A549 (cell line): ENCODE measurements at regions not wholly inside any gene's neighbourhood (a gene's known extent, or its start where the extent isn't known, plus 50 kb on each side); places are given as distances from the start of the nearest gene placed in this dataset.

Experiments
- ATAC-seq, 2 experiments: fragments of 200-7000 bp in 1 of 2; fragments of >200 bp in 1 of 2; cut with Nextera tagmentation in 1 of 2; cut with Tn5 transposase in 1 of 2; 3 replicates each; pipeline versions ENCODE4 v1.8.0 to v1.9.1; 2018 to 2020; ENCODE audit warnings: mild to moderate bottlenecking in 1 of 2, moderate library complexity in 1 of 2
- CTCF ChIA-PET: fragments of 300-600 bp; sonication (Branson Sonifier 250); formaldehyde crosslinking; extraction: SDS; loops from one replicate; lab custom pipeline; 2021; ENCODE audit warnings: antibody characterized with exemption, inconsistent platforms; lab: Yijun Ruan, JAX
- POLR2A ChIA-PET: fragments of 350-600 bp; formaldehyde crosslinking; extraction: SDS; loops from one replicate; lab custom pipeline; 2021; ENCODE audit warnings: antibody characterized with exemption, inconsistent platforms; lab: Yijun Ruan, JAX
- DNase-seq, 2 experiments: peaks; one replicate each; pipeline versions ENCODE4 v3.0.0 to v3.0.0-alpha.2; 2011 to 2016; ENCODE audit warnings: low read depth in 1 of 2, low spot score in 1 of 2
- FAIRE-seq: peaks from 2 replicates; lab custom pipeline; 2011; peaks lifted over from hg19 to GRCh38; lab: Jason Lieb, UNC
- H3K27ac ChIP-seq, 2 experiments: fragments of >200 bp; sonication (Bioruptor Twin); formaldehyde crosslinking; 3 replicates each; pipeline ENCODE4 v1.5.1; 2016 to 2017
- H3K4me1 ChIP-seq: fragments of >200 bp; sonication (Bioruptor Twin); formaldehyde crosslinking; 3 replicates; pipeline ENCODE4 v1.6.1; 2016
- H3K4me2 ChIP-seq: fragments of >200 bp; sonication (Bioruptor Twin); formaldehyde crosslinking; 3 replicates; pipeline ENCODE4 v1.6.1; 2016
- H3K4me3 ChIP-seq: fragments of >200 bp; sonication (Bioruptor Twin); formaldehyde crosslinking; 3 replicates; pipeline ENCODE4 v1.5.1; 2016
- H3K9me3 ChIP-seq: fragments of >200 bp; sonication (Bioruptor Twin); formaldehyde crosslinking; 3 replicates; pipeline ENCODE4 v1.6.1; 2016
- BCL3 ChIP-seq: fragments of >200 bp; sonication (Bioruptor Twin); formaldehyde crosslinking; IDR thresholded peaks from 3 replicates; pipeline ENCODE4 v1.6.1; 2016
- BHLHE40 ChIP-seq: IDR thresholded peaks from 2 replicates; pipeline ENCODE4 v1.6.1; 2012; ENCODE audit warnings: low read depth, low read length, inconsistent platforms
- CBX2 ChIP-seq: fragments of 200-600 bp; sonication (generic); IDR thresholded peaks from 2 replicates; pipeline ENCODE4 v1.6.1; 2016; ENCODE audit warnings: low read depth, mild to moderate bottlenecking, borderline replicate concordance
- CBX8 ChIP-seq: fragments of 200-600 bp; sonication (generic); IDR thresholded peaks from 2 replicates; pipeline ENCODE4 v1.6.1; 2016
- CEBPB ChIP-seq, 2 experiments: fragments of >200 bp in 1 of 2; sonication (Bioruptor Twin) in 1 of 2; formaldehyde crosslinking in 1 of 2; IDR thresholded peaks; 2 replicates each; pipeline ENCODE4 v1.6.1; 2012 to 2016
- CHD4 ChIP-seq: fragments of 200-600 bp; sonication (generic); IDR thresholded peaks from 2 replicates; pipeline ENCODE4 v1.6.1; 2016; ENCODE audit warnings: antibody characterized with exemption, mild to moderate bottlenecking, borderline replicate concordance
- CTCF ChIP-seq: fragments of >200 bp; sonication (Bioruptor Twin); formaldehyde crosslinking; IDR thresholded peaks from 3 replicates; pipeline ENCODE4 v1.5.1; 2016
- ESRRA ChIP-seq: fragments of 150-350 bp; IDR thresholded peaks from 2 replicates; pipeline ENCODE4 v1.6.1; 2014; ENCODE audit warnings: mild to moderate bottlenecking, low read length, borderline replicate concordance
- FOSL2 ChIP-seq, 2 experiments: fragments of 450-650 bp in 1 of 2; fragments of >200 bp in 1 of 2; sonication (Bioruptor Twin) in 1 of 2; formaldehyde crosslinking; IDR thresholded peaks; 2 replicates each; pipeline versions ENCODE4 v1.5.0 to v1.6.1; 2016 to 2020; ENCODE audit warnings: mild to moderate bottlenecking in 1 of 2, moderate library complexity in 1 of 2
- HMGXB4 ChIP-seq: fragments of 250-450 bp; sonication (Bioruptor Pico); IDR thresholded peaks from 2 replicates; pipeline ENCODE4 v1.5.0; 2021; ENCODE audit warnings: mild to moderate bottlenecking, moderate library complexity, borderline replicate concordance
- HOXA7 ChIP-seq: fragments of 250-450 bp; sonication (Bioruptor Pico); IDR thresholded peaks from 2 replicates; pipeline ENCODE4 v1.5.0; 2020; ENCODE audit warnings: mild to moderate bottlenecking, moderate library complexity
- JUN ChIP-seq, 2 experiments: fragments of >200 bp; sonication (Bioruptor Twin); formaldehyde crosslinking; IDR thresholded peaks; 2 replicates in 1 of 2; 3 replicates in 1 of 2; pipeline ENCODE4 v1.6.1; 2016 to 2017
- JUNB ChIP-seq: fragments of >200 bp; sonication (Bioruptor Twin); formaldehyde crosslinking; IDR thresholded peaks from 2 replicates; pipeline ENCODE4 v1.6.1; 2016
- KDM1A ChIP-seq: fragments of 200-600 bp; sonication (generic); IDR thresholded peaks from 2 replicates; pipeline ENCODE4 v1.6.1; 2016; ENCODE audit warnings: low read depth, mild to moderate bottlenecking
- KDM5A ChIP-seq: fragments of 200-600 bp; sonication (generic); IDR thresholded peaks from 2 replicates; pipeline ENCODE4 v1.6.1; 2016; ENCODE audit warnings: antibody characterized with exemption, mild to moderate bottlenecking
- MAFK ChIP-seq: fragments of 450-650 bp; IDR thresholded peaks from 2 replicates; pipeline ENCODE4 v1.6.1; 2014; ENCODE audit not compliant: partially characterized antibody
- MAZ ChIP-seq: fragments of 150-350 bp; IDR thresholded peaks from 2 replicates; pipeline ENCODE4 v1.6.1; 2014; ENCODE audit warnings: antibody characterized with exemption, low read depth, low read length, borderline replicate concordance
- NR3C1 ChIP-seq: fragments of >200 bp; sonication (Bioruptor Twin); formaldehyde crosslinking; IDR thresholded peaks from 3 replicates; pipeline ENCODE4 v1.6.1; 2017
- POLR2AphosphoS2 ChIP-seq: conservative IDR thresholded peaks from 2 replicates; pipeline ENCODE4 v1.6.1; 2012; ENCODE audit warnings: low read length, improper control_type of control experiment, inconsistent platforms
- RAD21 ChIP-seq, 2 experiments: fragments of >200 bp in 1 of 2; sonication (Bioruptor Twin) in 1 of 2; formaldehyde crosslinking in 1 of 2; IDR thresholded peaks in 1 of 2; conservative IDR thresholded peaks in 1 of 2; 2 replicates in 1 of 2; 3 replicates in 1 of 2; pipeline ENCODE4 v1.6.1; 2012 to 2018; ENCODE audit warnings: inconsistent platforms in 1 of 2
- RFX5 ChIP-seq: fragments of 450-650 bp; IDR thresholded peaks from 2 replicates; pipeline ENCODE4 v1.7.1; 2014; ENCODE audit warnings: antibody characterized with exemption, mild to moderate bottlenecking, moderate library complexity
- RNF2 ChIP-seq: fragments of 200-600 bp; sonication (generic); IDR thresholded peaks from 2 replicates; pipeline ENCODE4 v1.6.1; 2016; ENCODE audit warnings: low read depth, mild to moderate bottlenecking, antibody characterized with exemption, moderate library complexity, borderline replicate concordance
- SMC3 ChIP-seq: fragments of >200 bp; sonication (Bioruptor Twin); formaldehyde crosslinking; IDR thresholded peaks from 3 replicates; pipeline ENCODE4 v1.6.1; 2018; ENCODE audit warnings: inconsistent platforms
- SREBF2 ChIP-seq: fragments of 450-650 bp; IDR thresholded peaks from 2 replicates; pipeline ENCODE4 v1.6.1; 2014; ENCODE audit warnings: mild to moderate bottlenecking, moderate library complexity
- TFCP2L1 ChIP-seq: fragments of 250-450 bp; sonication (Bioruptor Pico); IDR thresholded peaks from 2 replicates; pipeline ENCODE4 v1.5.0; 2021; ENCODE audit warnings: mild to moderate bottlenecking
- TP53 ChIP-seq: fragments of 250-450 bp; sonication (Bioruptor Pico); IDR thresholded peaks from 2 replicates; pipeline ENCODE4 v1.5.0; 2021; ENCODE audit warnings: mild to moderate bottlenecking, moderate library complexity
- ZC3H11A ChIP-seq: fragments of 450-650 bp; IDR thresholded peaks from 2 replicates; pipeline ENCODE4 v1.6.1; 2014; ENCODE audit warnings: antibody characterized with exemption, mild to moderate bottlenecking
- WGBS: methylation state at CpG from one replicate; pipeline ENCODE4 v1.1.6; 2017; ENCODE audit errors: missing lambda C conversion rate; 5-methylcytosine and 5-hydroxymethylcytosine counted together

GRCh38 chr5:92460505-92460904, 1077.4 kb upstream of the ARRDC3 start:
- FAIRE-seq, result no peak

GRCh38 chr5:92459654-92460053, 1076.5 kb upstream of the ARRDC3 start:
- no peak for FAIRE-seq
- ATAC-seq, result no peak

More at GRCh38 chr5:92460505-92460904, 1077.4 kb upstream of the ARRDC3 start:
- Histone ChIP-seq H3K4me1 (no peaks in the 10 kb centered on the region), H3K4me3 (no peak overlapping the region), H3K9me3 (no peaks in the 10 kb centered on the region), H3K27ac (no peak overlapping the region), H3K4me2 (no peak overlapping the region)
- 44% methylated on average over 2 of the region's 2 CpGs for WGBS
- no peak for TF ChIP-seq SREBF2
- TF ChIP-seq HOXA7 (CRISPR knock-in tag), result no peak
- no peak for TF ChIP-seq RNF2
- TF ChIP-seq NR3C1, result no peak
- no peak for TF ChIP-seq CEBPB (IDR thresholded peaks at IDR 0.05)
- no peak for TF ChIP-seq POLR2AphosphoS2
- no peak for TF ChIP-seq CHD4
- TF ChIP-seq BCL3, result no peak
- TF ChIP-seq BHLHE40, result no peak
- no peak for DNase-seq
- ATAC-seq, result no peak
- POLR2A ChIA-PET, result no interaction called here
- CTCF ChIA-PET, result no interaction called here

GRCh38 chr5:92455011-92455410, 1071.9 kb upstream of the ARRDC3 start:
- POLR2A ChIA-PET, result no interaction called here
- WGBS, result 85% methylated on average over 3 of the region's 3 CpGs
- no peak for TF ChIP-seq FOSL2 (IDR thresholded peaks at IDR 0.05)
- no peak for TF ChIP-seq FOSL2 (CRISPR knock-in tag; IDR thresholded peaks at IDR 0.05)
- TF ChIP-seq JUNB, result no peak
- no peak for TF ChIP-seq MAZ
- TF ChIP-seq KDM5A, result no peak
- no peak for TF ChIP-seq CBX8
- TF ChIP-seq NR3C1, result no peak
- no peak for TF ChIP-seq SMC3
- no peak for TF ChIP-seq ESRRA
- no peak for TF ChIP-seq TFCP2L1 (CRISPR knock-in tag)
- TF ChIP-seq TP53, result no peak
- no peak for TF ChIP-seq RFX5
- TF ChIP-seq CHD4, result no peak
- TF ChIP-seq CTCF, result no peak
- TF ChIP-seq HMGXB4 (CRISPR knock-in tag), result no peak
- TF ChIP-seq CBX2, result no peak
- TF ChIP-seq JUN (IDR thresholded peaks at IDR 0.05), result no peak
- no peak for TF ChIP-seq ZC3H11A
- TF ChIP-seq KDM1A, result no peak
- TF ChIP-seq RAD21 (conservative IDR thresholded peaks at IDR 0.05 in 1 of 2, IDR thresholded peaks at IDR 0.05 in 1 of 2), result no peak
- ATAC-seq (no peak), DNase-seq (no peak), FAIRE-seq (no peak)
- Histone ChIP-seq H3K4me1 (no peaks in the 10 kb centered on the region), H3K4me3 (no peak overlapping the region), H3K4me2 (no peak overlapping the region), H3K9me3 (no peaks in the 10 kb centered on the region), H3K27ac (no peak overlapping the region)
- CTCF ChIA-PET, result no interaction called here

More at GRCh38 chr5:92459654-92460053, 1076.5 kb upstream of the ARRDC3 start:
- no peak overlapping the region for H3K4me3 ChIP-seq
- no peaks in the 10 kb centered on the region for H3K9me3 ChIP-seq
- H3K4me1 ChIP-seq, result no peaks in the 10 kb centered on the region
- no peak for DNase-seq
- ChIA-PET POLR2A (no interaction called here), CTCF (no interaction called here)
- no peak overlapping the region for H3K27ac ChIP-seq
- TF ChIP-seq MAFK, result no peak
- H3K4me2 ChIP-seq, result no peak overlapping the region
- WGBS, result 86% methylated on average over 1 of the region's 1 CpG
